ENCODE measurements at regions not wholly inside any gene's neighbourhood (a gene's known extent, or its start where the extent isn't known, plus 50 kb on each side); places are given as distances from the start of the nearest gene placed in this dataset.

DNA sequence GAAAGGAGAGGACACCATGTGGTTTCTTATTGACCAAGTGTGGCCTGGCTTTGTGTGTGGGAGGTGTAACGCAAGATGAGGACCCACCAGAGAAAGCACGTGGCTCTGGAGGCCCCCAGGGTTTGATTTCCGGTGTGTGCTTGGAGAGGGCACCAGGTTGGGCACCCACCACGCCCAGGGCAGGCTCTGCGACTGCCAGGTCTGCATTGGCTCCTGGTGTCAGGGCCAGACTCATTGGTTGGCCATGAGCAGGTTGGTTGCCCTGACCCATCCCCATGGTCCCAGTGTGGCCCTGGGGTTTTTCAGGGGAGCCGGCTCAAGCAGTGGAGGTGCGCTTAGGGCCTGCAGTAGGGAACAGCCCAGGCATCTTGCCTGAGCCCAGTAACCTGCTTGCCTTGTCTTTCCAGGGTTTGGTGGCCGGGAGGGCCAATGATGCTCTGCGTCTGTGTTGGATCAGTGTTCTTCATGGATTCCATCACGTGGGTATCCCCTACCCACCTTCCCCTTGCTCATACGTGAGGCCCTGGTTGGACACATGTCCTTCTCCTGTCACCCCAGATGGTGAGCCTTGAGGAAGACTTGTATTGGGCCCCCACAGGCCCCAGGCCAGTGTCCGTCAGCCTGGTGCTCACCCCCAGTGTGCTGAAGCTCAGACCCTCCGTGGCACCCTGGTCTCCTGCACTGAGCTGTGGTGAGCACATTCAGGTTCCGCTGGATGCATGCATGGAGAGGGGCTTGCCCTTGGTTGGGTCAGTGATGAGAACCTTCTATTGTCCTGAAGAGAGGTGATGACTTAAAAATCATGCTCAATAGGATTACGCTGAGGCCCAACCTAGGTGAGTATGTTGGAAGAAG is 193.9 kb downstream of the UBE3A start:
- H3F3A ChIP-seq (ENCODE audit: insufficient read depth, low read length, poor library complexity, severe bottlenecking) = no peaks in the 10 kb centered on the region
- no peak overlapping the region for H3K4me3 ChIP-seq (ENCODE audit: low read length)
- TF ChIP-seq TAF1 (IDR thresholded peaks at IDR 0.05; ENCODE audit: low read depth) (no peak), SMC3 (conservative IDR thresholded peaks at IDR 0.05; ENCODE audit: poor library complexity) (no peak), POLR2AphosphoS5 (IDR thresholded peaks at IDR 0.05) (no peak), RAD21 (conservative IDR thresholded peaks at IDR 0.05) (no peak), EP300 (conservative IDR thresholded peaks at IDR 0.05; ENCODE audit: poor library complexity, severe bottlenecking) (no peak), EZH2 (IDR thresholded peaks at IDR 0.05; ENCODE audit: borderline replicate concordance, insufficient read depth, low read length, poor library complexity, severe bottlenecking) (no peak), MXI1 (conservative IDR thresholded peaks at IDR 0.05; ENCODE audit: poor library complexity, severe bottlenecking) (no peak)
- TF ChIP-seq, protein P1, sequence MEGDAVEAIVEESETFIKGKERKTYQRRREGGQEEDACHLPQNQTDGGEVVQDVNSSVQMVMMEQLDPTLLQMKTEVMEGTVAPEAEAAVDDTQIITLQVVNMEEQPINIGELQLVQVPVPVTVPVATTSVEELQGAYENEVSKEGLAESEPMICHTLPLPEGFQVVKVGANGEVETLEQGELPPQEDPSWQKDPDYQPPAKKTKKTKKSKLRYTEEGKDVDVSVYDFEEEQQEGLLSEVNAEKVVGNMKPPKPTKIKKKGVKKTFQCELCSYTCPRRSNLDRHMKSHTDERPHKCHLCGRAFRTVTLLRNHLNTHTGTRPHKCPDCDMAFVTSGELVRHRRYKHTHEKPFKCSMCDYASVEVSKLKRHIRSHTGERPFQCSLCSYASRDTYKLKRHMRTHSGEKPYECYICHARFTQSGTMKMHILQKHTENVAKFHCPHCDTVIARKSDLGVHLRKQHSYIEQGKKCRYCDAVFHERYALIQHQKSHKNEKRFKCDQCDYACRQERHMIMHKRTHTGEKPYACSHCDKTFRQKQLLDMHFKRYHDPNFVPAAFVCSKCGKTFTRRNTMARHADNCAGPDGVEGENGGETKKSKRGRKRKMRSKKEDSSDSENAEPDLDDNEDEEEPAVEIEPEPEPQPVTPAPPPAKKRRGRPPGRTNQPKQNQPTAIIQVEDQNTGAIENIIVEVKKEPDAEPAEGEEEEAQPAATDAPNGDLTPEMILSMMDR (IDR thresholded peaks at IDR 0.05; ENCODE audit: poor library complexity, severe bottlenecking) = no peak
- TF ChIP-seq, protein P2, sequence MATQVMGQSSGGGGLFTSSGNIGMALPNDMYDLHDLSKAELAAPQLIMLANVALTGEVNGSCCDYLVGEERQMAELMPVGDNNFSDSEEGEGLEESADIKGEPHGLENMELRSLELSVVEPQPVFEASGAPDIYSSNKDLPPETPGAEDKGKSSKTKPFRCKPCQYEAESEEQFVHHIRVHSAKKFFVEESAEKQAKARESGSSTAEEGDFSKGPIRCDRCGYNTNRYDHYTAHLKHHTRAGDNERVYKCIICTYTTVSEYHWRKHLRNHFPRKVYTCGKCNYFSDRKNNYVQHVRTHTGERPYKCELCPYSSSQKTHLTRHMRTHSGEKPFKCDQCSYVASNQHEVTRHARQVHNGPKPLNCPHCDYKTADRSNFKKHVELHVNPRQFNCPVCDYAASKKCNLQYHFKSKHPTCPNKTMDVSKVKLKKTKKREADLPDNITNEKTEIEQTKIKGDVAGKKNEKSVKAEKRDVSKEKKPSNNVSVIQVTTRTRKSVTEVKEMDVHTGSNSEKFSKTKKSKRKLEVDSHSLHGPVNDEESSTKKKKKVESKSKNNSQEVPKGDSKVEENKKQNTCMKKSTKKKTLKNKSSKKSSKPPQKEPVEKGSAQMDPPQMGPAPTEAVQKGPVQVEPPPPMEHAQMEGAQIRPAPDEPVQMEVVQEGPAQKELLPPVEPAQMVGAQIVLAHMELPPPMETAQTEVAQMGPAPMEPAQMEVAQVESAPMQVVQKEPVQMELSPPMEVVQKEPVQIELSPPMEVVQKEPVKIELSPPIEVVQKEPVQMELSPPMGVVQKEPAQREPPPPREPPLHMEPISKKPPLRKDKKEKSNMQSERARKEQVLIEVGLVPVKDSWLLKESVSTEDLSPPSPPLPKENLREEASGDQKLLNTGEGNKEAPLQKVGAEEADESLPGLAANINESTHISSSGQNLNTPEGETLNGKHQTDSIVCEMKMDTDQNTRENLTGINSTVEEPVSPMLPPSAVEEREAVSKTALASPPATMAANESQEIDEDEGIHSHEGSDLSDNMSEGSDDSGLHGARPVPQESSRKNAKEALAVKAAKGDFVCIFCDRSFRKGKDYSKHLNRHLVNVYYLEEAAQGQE (IDR thresholded peaks at IDR 0.05; ENCODE audit: borderline replicate concordance) = no peak
- H4K20me1 ChIP-seq (ENCODE audit: insufficient read depth) = no peaks in the 10 kb centered on the region
- no peaks in the 10 kb centered on the region for H3K27me3 ChIP-seq (ENCODE audit: insufficient read depth, low read depth, low read length)
- no peak overlapping the region for H3K27ac ChIP-seq (ENCODE audit: low read length)
- no peak overlapping the region for H3K9ac ChIP-seq (ENCODE audit: low read length)
- no peaks in the 10 kb centered on the region for H3K79me2 ChIP-seq (replicated peaks; ENCODE audit: insufficient read depth, low read length)
- H3K36me3 ChIP-seq (ENCODE audit: insufficient read depth, low read length) = no peaks in the 10 kb centered on the region
- H3K4me2 ChIP-seq (ENCODE audit: low read length) = no peak overlapping the region
- H3K9me3 ChIP-seq (ENCODE audit: low read length) = peaks cover 15% of the 10 kb centered on the region
- no peak overlapping the region for H2AFZ ChIP-seq (ENCODE audit: low read depth, low read length)
- H3K9me2 ChIP-seq (ENCODE audit: insufficient read depth, low read length) = no peaks in the 10 kb centered on the region

- Histone ChIP-seq H3K9me2 (ENCODE audit: insufficient read depth, low read length) (no peaks in the 10 kb centered on the region), H2AFZ (ENCODE audit: low read depth, low read length) (no peak overlapping the region), H3K4me2 (ENCODE audit: low read length) (no peak overlapping the region), H3K27me3 (ENCODE audit: insufficient read depth, low read depth, low read length) (no peaks in the 10 kb centered on the region), H3K79me2 (replicated peaks; ENCODE audit: insufficient read depth, low read length) (no peaks in the 10 kb centered on the region), H3K9me3 (ENCODE audit: low read length) (peaks cover 12% of the 10 kb centered on the region), H4K20me1 (ENCODE audit: insufficient read depth) (no peaks in the 10 kb centered on the region), H3K36me3 (ENCODE audit: insufficient read depth, low read length) (no peaks in the 10 kb centered on the region), H3K4me3 (ENCODE audit: low read length) (no peak overlapping the region), H3F3A (ENCODE audit: insufficient read depth, low read length, poor library complexity, severe bottlenecking) (no peaks in the 10 kb centered on the region), H3K9ac (ENCODE audit: low read length) (no peak overlapping the region), H3K27ac (ENCODE audit: low read length) (no peak overlapping the region)
- TF ChIP-seq SMC3 (conservative IDR thresholded peaks at IDR 0.05; ENCODE audit: poor library complexity) = no peak
- no peak for TF ChIP-seq EZH2 (IDR thresholded peaks at IDR 0.05; ENCODE audit: borderline replicate concordance, insufficient read depth, low read length, poor library complexity, severe bottlenecking)
- TF ChIP-seq, protein P1 (IDR thresholded peaks at IDR 0.05; ENCODE audit: poor library complexity, severe bottlenecking) = no peak
- TF ChIP-seq RAD21 (conservative IDR thresholded peaks at IDR 0.05) = no peak
- TF ChIP-seq POLR2AphosphoS5 (IDR thresholded peaks at IDR 0.05) = no peak
- TF ChIP-seq EP300 (conservative IDR thresholded peaks at IDR 0.05; ENCODE audit: poor library complexity, severe bottlenecking) = no peak
- TF ChIP-seq MXI1 (conservative IDR thresholded peaks at IDR 0.05; ENCODE audit: poor library complexity, severe bottlenecking) = no peak
Observed at GRCh38 chr15:25245801-25246622, 192.8 kb downstream of the UBE3A start.
